HCT116 (cell line): ENCODE measurements at regions not wholly inside any gene's neighbourhood (a gene's known extent, or its start where the extent isn't known, plus 50 kb on each side); places are given as distances from the start of the nearest gene placed in this dataset.

ENCODE experiments used
- ATAC-seq: fragments of 200-7000 bp; cut with Tn5 transposase; 2 replicates; pipeline ENCODE4 v1.9.1; 2020; ENCODE audit warnings: mild to moderate bottlenecking, moderate library complexity
- BruUV-seq: library from RNA; stranded (reverse); fragments of 400-500 nt; replicated peaks from 2 replicates; lab custom pipeline; 2021; lab: Mats Ljungman, UMichigan
- CTCF ChIA-PET: fragments of 300-600 bp; sonication (Branson Sonifier 250); formaldehyde crosslinking; loops from one replicate; lab custom pipeline; 2021; ENCODE audit warnings: antibody characterized with exemption; lab: Charles Lee
- POLR2A ChIA-PET: fragments of 300-600, 350-600 bp; sonication (Branson Sonifier 250); formaldehyde crosslinking; loops from one replicate; lab custom pipeline; 2021; ENCODE audit warnings: antibody characterized with exemption; lab: Charles Lee
- RAD21 ChIA-PET, 2 experiments: fragments of 300-600 bp; sonication (Branson Sonifier 250); formaldehyde crosslinking; loops; one replicate each; lab custom pipeline; 2023; ENCODE audit warnings: low total read pairs in 2 of 2; ENCODE audit not compliant: uncharacterized antibody in 2 of 2, unreplicated experiment in 2 of 2, low non-redundant PET in 1 of 2; lab: Charles Lee
- DNase-seq: peaks from one replicate; pipeline ENCODE4 v3.0.0-alpha.2; 2010; ENCODE audit warnings: low read depth, low spot score
- H2AFZ ChIP-seq: fragments of 200-600 bp; shearing (Covaris generic), sonication (generic); 2 replicates; pipeline ENCODE4 v1.6.1; 2017; ENCODE audit warnings: low read depth, mixed run types, mixed read lengths, antibody characterized with exemption, low read length; ENCODE audit not compliant: poor library complexity, severe bottlenecking
- H3K27ac ChIP-seq: 2 replicates; pipeline ENCODE4 v1.5.1; 2012; ENCODE audit warnings: low read depth, low read length
- H3K27me3 ChIP-seq: fragments of 200-600 bp; sonication (generic); 2 replicates; pipeline ENCODE4 v1.6.1; 2016; ENCODE audit warnings: mixed run types, low read length, mixed read lengths; ENCODE audit not compliant: insufficient read depth
- H3K36me3 ChIP-seq, 2 experiments: fragments of 200-500 bp in 1 of 2; fragments of 200-600 bp in 1 of 2; sonication (Bioruptor generic) in 1 of 2; sonication (generic) in 1 of 2; 2 replicates each; pipeline versions ENCODE4 v1.5.1 to v1.6.1; 2014 to 2016; ENCODE audit warnings: low read length in 2 of 2, inconsistent platforms in 1 of 2, mixed read lengths in 1 of 2, mixed run types in 1 of 2; ENCODE audit not compliant: insufficient read depth in 2 of 2, control insufficient read depth in 1 of 2
- H3K4me1 ChIP-seq, 2 experiments: fragments of 200-600 bp in 1 of 2; sonication (generic) in 1 of 2; 2 replicates each; pipeline versions ENCODE4 v1.5.1 to v1.6.1; 2012 to 2017; ENCODE audit warnings: low read length in 2 of 2, inconsistent platforms in 1 of 2, mild to moderate bottlenecking in 1 of 2, mixed read lengths in 1 of 2, mixed run types in 1 of 2, moderate library complexity in 1 of 2; ENCODE audit not compliant: insufficient read depth in 2 of 2, control insufficient read depth in 1 of 2
- H3K4me2 ChIP-seq: fragments of 200-600 bp; sonication (generic); 2 replicates; pipeline ENCODE4 v1.6.1; 2017; ENCODE audit warnings: mixed run types, low read length, mixed read lengths
- H3K4me3 ChIP-seq, 2 experiments: fragments of 200-600 bp in 1 of 2; sonication (generic) in 1 of 2; replicated peaks in 1 of 2; 2 replicates each; pipeline ENCODE4 v1.5.1; 2011 to 2016; ENCODE audit warnings: low read length in 2 of 2, control low read depth in 1 of 2, low read depth in 1 of 2, mild to moderate bottlenecking in 1 of 2, mixed read lengths in 1 of 2, mixed run types in 1 of 2
- H3K79me2 ChIP-seq: fragments of 200-600 bp; sonication (generic); 2 replicates; pipeline ENCODE4 v1.6.1; 2017; ENCODE audit warnings: mild to moderate bottlenecking, mixed run types, low read length, moderate library complexity, mixed read lengths; ENCODE audit not compliant: insufficient read depth
- H3K9ac ChIP-seq: fragments of 200-600 bp; sonication (generic); 2 replicates; pipeline ENCODE4 v1.6.1; 2016; ENCODE audit warnings: low read length, mixed read lengths
- H3K9me2 ChIP-seq: fragments of 200-600 bp; sonication (generic), shearing (Covaris generic); 2 replicates; pipeline ENCODE4 v1.6.1; 2017; ENCODE audit warnings: mixed run types, mild to moderate bottlenecking, moderate library complexity; ENCODE audit not compliant: insufficient read depth
- H3K9me3 ChIP-seq, 2 experiments: fragments of 200-500 bp in 1 of 2; fragments of 200-600 bp in 1 of 2; sonication (Bioruptor generic) in 1 of 2; sonication (generic) in 1 of 2; 2 replicates each; pipeline ENCODE4 v1.6.1; 2014 to 2017; ENCODE audit warnings: low read length in 2 of 2, mixed read lengths in 2 of 2, inconsistent platforms in 1 of 2, low read depth in 1 of 2, mild to moderate bottlenecking in 1 of 2, mixed run types in 1 of 2, moderate library complexity in 1 of 2; ENCODE audit not compliant: control insufficient read depth in 1 of 2, insufficient read depth in 1 of 2
- H4K20me1 ChIP-seq: fragments of 200-600 bp; sonication (generic), shearing (Covaris generic); 2 replicates; pipeline ENCODE4 v1.6.1; 2017; ENCODE audit warnings: mixed run types, mild to moderate bottlenecking, moderate library complexity; ENCODE audit not compliant: insufficient read depth
- CEBPB ChIP-seq: IDR thresholded peaks from 2 replicates; pipeline ENCODE4 v1.6.1; 2012; ENCODE audit warnings: low read depth
- EGR1 ChIP-seq: IDR thresholded peaks from 2 replicates; pipeline ENCODE4 v1.6.1; 2012; ENCODE audit warnings: low read depth
- ELF1 ChIP-seq: IDR thresholded peaks from 2 replicates; pipeline ENCODE4 v1.6.1; 2012; ENCODE audit warnings: low read depth, borderline replicate concordance
- JUND ChIP-seq: IDR thresholded peaks from 2 replicates; pipeline ENCODE4 v1.6.1; 2012
- MAX ChIP-seq: IDR thresholded peaks from 2 replicates; pipeline ENCODE4 v1.6.1; 2012
- POLR2AphosphoS5 ChIP-seq: IDR thresholded peaks from 2 replicates; pipeline ENCODE4 v1.6.1; 2011; ENCODE audit warnings: mild to moderate bottlenecking, low read depth, low read length, moderate library complexity
- SP1 ChIP-seq: IDR thresholded peaks from 2 replicates; pipeline ENCODE4 v1.6.1; 2012; ENCODE audit warnings: low read depth
- SRF ChIP-seq: IDR thresholded peaks from 2 replicates; pipeline ENCODE4 v1.6.1; 2012; ENCODE audit warnings: low read depth
- YY1 ChIP-seq: IDR thresholded peaks from 2 replicates; pipeline ENCODE4 v1.6.1; 2011; ENCODE audit warnings: low read length, low read depth, moderate library complexity, mild to moderate bottlenecking; ENCODE audit not compliant: insufficient replicate concordance; ENCODE audit errors: extremely low read depth
- intact Hi-C: fragments of 100-400 bp; cut with micrococcal nuclease; formaldehyde crosslinking; loops from 2 replicates; pipeline ENCODE4 v1.10.0; 2022
- TF ChIP-seq, protein P1 (sequence below): IDR thresholded peaks from 2 replicates; pipeline ENCODE4 v1.6.1; 2011; ENCODE audit warnings: mild to moderate bottlenecking, low read length, moderate library complexity; ENCODE audit not compliant: insufficient replicate concordance; ENCODE audit errors: extremely low read depth

DNA sequence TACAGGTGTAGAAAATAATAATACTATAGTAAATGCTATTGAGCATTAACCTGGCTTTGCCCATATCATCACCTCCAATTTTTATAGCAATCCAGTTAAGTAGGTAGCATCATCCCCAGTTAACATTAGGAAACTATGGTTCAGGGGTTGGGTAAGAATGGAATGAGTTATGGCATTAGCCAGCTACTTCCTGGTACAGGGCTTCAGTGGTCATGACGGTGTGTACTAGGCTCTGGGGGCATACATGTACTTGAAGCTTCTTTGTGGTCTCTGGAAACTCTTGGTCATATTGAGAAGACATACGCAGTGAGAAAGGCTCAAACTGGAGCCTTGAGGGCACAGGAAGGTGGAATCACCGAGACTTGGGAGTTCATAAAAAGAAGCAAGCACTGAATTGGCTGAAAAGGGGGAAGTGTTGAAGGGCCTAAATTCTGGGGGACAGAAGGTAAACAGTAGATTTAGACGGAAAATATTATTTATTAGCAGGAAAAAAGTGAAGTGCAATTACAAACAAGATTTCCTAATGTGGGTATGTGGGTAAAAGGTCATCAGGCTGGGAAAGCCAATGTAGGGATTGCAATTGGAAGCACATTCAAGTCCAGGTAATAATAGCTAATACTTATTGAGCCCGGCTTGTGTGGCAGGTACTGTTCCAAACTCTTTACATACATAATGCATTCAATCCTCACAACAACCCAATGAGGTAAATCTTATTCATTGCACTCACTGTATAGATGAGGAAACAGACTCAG lies 114.2 kb upstream of the ATP1A1 start:
- RAD21 ChIA-PET, result no interaction called here
- no peak overlapping the region for H3K9ac ChIP-seq
- no peaks in the 10 kb centered on the region; the same call in 1 of the 2 replicates for H3K27me3 ChIP-seq
- no peak overlapping the region for H3K4me3 ChIP-seq
- ATAC-seq (no peak), DNase-seq (no peak)
- TF ChIP-seq EGR1 (no peak), ELF1 (no peak), SRF (no peak), MAX (no peak), SP1 (no peak), POLR2AphosphoS5 (no peak), YY1 (no peak), JUND (no peak), CEBPB (no peak)
- TF ChIP-seq, protein P1, sequence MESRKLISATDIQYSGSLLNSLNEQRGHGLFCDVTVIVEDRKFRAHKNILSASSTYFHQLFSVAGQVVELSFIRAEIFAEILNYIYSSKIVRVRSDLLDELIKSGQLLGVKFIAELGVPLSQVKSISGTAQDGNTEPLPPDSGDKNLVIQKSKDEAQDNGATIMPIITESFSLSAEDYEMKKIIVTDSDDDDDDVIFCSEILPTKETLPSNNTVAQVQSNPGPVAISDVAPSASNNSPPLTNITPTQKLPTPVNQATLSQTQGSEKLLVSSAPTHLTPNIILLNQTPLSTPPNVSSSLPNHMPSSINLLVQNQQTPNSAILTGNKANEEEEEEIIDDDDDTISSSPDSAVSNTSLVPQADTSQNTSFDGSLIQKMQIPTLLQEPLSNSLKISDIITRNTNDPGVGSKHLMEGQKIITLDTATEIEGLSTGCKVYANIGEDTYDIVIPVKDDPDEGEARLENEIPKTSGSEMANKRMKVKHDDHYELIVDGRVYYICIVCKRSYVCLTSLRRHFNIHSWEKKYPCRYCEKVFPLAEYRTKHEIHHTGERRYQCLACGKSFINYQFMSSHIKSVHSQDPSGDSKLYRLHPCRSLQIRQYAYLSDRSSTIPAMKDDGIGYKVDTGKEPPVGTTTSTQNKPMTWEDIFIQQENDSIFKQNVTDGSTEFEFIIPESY, result no peak
- H3K27ac ChIP-seq, result no peak overlapping the region
- no peak overlapping the region for H2AFZ ChIP-seq
- H3K79me2 ChIP-seq, result no peaks in the 10 kb centered on the region
- CTCF ChIA-PET, result no interaction called here
- H3K36me3 ChIP-seq, result no peaks in the 10 kb centered on the region
- intact Hi-C loops, result no loop called here
- BruUV-seq, result no TSS peak
- no peaks in the 10 kb centered on the region for H3K9me2 ChIP-seq
- no peaks in the 10 kb centered on the region for H3K9me3 ChIP-seq
- POLR2A ChIA-PET, result interaction anchor here (1.1 kb wide), 1 partner anchor 117 kb away, joined by 3 read pairs; no protein-coding TSS in a partner anchor
- H4K20me1 ChIP-seq, result no peaks in the 10 kb centered on the region
- H3K4me1 ChIP-seq, result peaks cover 0 to 3% of the 10 kb centered on the region in 2 experiments; a peak in 1 of 4 replicates
- no peak overlapping the region for H3K4me2 ChIP-seq
